UCSD-AML1 (cell line): ENCODE measurements at regions not wholly inside any gene's neighbourhood (a gene's known extent, or its start where the extent isn't known, plus 50 kb on each side); places are given as distances from the start of the nearest gene placed in this dataset.
"Not testable (repeated sequence)": the region's sequence is repeated elsewhere in the genome, so short reads cannot be mapped to it uniquely, and the experiment has no call there.

Source experiments
- DNase-seq: peaks from one replicate; lab custom pipeline; 2025; ENCODE audit not compliant: unreplicated experiment; lab: John Stamatoyannopoulos, UW

- no peak for DNase-seq
Observed at GRCh38 chr4:123624959-123625358, 228.4 kb downstream of the SPRY1 start.

- DNase-seq, result no peak
Observed at GRCh38 chr4:123628288-123628687, 231.7 kb downstream of the SPRY1 start.

- no peak for DNase-seq
Observed at GRCh38 chr4:123631786-123632692, 235.4 kb downstream of the SPRY1 start.

GRCh38 chr4:123632693-123633030 is 236.1 kb downstream of the SPRY1 start:
- DNase-seq, result no peak

- DNase-seq, result no peak
Observed at GRCh38 chr4:123638834-123639233, 242.2 kb downstream of the SPRY1 start.

GRCh38 chr4:123640271-123640670 is 243.7 kb downstream of the SPRY1 start:
- DNase-seq, result no peak

- no peak for DNase-seq
Observed at GRCh38 chr4:123640824-123641223, 244.2 kb downstream of the SPRY1 start.

GRCh38 chr4:123643691-123644090 is 247.1 kb downstream of the SPRY1 start:
- no peak for DNase-seq

GRCh38 chr4:123649250-123649644 is 252.7 kb downstream of the SPRY1 start:
- DNase-seq, result no peak

- DNase-seq, result no peak
Observed at GRCh38 chr4:123649645-123650391, 253.2 kb downstream of the SPRY1 start.

- DNase-seq, result no peak
Observed at GRCh38 chr4:123651066-123651465, 254.5 kb downstream of the SPRY1 start.

GRCh38 chr4:123651536-123652180 is 255.1 kb downstream of the SPRY1 start:
- no peak for DNase-seq

- no peak for DNase-seq
Observed at GRCh38 chr4:123652476-123652875, 255.9 kb downstream of the SPRY1 start.

- DNase-seq, result no peak
Observed at GRCh38 chr4:123653236-123653635, 256.6 kb downstream of the SPRY1 start.

GRCh38 chr4:123656746-123657294 is 260.2 kb downstream of the SPRY1 start:
- not testable (repeated sequence) for DNase-seq

GRCh38 chr4:123657606-123658005 is 261.0 kb downstream of the SPRY1 start:
- DNase-seq, result not testable (repeated sequence)

GRCh38 chr4:123659262-123659661 is 262.7 kb downstream of the SPRY1 start:
- no peak for DNase-seq

GRCh38 chr4:123659730-123660129 is 263.1 kb downstream of the SPRY1 start:
- peak; percentile 18 for DNase-seq

GRCh38 chr4:123661080-123661737 is 264.6 kb downstream of the SPRY1 start:
- DNase-seq, result no peak

GRCh38 chr4:123662827-123663226 is 266.2 kb downstream of the SPRY1 start:
- no peak for DNase-seq

- DNase-seq, result no peak
Observed at GRCh38 chr4:123666486-123666885, 269.9 kb downstream of the SPRY1 start.
